AG09319 (cell line): ENCODE measurements at regions not wholly inside any gene's neighbourhood (a gene's known extent, or its start where the extent isn't known, plus 50 kb on each side); places are given as distances from the start of the nearest gene placed in this dataset.
"Not testable (repeated sequence)": the region's sequence is repeated elsewhere in the genome, so short reads cannot be mapped to it uniquely, and the experiment has no call there.

Experiments used
- DNase-seq: peaks from one replicate; pipeline ENCODE4 v3.0.0-alpha.2; 2010; ENCODE audit warnings: low read depth; ENCODE audit errors: extremely low read depth
- TF ChIP-seq, protein P1 (sequence below): IDR thresholded peaks from 2 replicates; pipeline ENCODE4 v1.5.1; 2011; ENCODE audit warnings: low read depth, mild to moderate bottlenecking, inconsistent platforms, low read length, moderate library complexity

DNA sequence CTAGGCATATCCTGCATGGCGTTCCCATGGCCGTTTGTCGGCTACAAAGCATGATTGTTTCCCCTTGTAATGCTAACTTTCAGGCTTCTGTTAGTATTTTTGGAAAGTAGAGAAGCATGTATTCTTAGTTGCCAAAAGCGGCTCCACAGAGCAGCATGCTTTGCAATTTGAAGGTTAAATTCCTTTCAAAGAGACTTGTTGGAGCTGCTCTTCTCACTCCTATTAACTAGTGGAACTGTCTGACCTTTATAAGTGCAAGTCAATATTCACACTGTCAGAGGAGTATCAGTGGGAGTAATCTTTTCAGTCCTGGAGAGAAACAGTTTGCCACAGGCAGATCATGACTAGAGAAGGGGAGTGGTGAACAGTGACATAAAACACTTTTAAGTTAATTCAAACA lies 656.1 kb upstream of the NOVA1 start:
- TF ChIP-seq, protein P1, sequence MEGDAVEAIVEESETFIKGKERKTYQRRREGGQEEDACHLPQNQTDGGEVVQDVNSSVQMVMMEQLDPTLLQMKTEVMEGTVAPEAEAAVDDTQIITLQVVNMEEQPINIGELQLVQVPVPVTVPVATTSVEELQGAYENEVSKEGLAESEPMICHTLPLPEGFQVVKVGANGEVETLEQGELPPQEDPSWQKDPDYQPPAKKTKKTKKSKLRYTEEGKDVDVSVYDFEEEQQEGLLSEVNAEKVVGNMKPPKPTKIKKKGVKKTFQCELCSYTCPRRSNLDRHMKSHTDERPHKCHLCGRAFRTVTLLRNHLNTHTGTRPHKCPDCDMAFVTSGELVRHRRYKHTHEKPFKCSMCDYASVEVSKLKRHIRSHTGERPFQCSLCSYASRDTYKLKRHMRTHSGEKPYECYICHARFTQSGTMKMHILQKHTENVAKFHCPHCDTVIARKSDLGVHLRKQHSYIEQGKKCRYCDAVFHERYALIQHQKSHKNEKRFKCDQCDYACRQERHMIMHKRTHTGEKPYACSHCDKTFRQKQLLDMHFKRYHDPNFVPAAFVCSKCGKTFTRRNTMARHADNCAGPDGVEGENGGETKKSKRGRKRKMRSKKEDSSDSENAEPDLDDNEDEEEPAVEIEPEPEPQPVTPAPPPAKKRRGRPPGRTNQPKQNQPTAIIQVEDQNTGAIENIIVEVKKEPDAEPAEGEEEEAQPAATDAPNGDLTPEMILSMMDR = no peak
- no peak for DNase-seq

DNA sequence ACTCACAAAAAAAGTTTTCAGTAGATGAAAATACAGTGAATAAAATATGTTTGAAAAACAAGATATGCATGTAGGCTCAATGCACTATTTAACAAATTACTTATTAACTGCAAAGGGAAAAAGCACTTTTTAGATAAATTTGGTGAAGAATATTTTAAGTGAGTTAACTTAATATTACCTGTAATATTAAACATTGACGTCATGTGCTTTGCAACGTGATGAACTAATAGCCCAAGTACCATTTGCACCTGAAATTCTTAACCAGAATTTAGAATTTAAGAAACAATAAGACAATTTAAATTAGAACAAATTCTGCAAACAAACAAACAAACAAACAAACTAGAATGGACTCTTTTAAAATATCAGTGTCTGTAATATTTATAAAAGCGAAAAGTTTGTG lies 659.0 kb upstream of the NOVA1 start:
- no peak for DNase-seq
- TF ChIP-seq, protein P1 = no peak

DNA sequence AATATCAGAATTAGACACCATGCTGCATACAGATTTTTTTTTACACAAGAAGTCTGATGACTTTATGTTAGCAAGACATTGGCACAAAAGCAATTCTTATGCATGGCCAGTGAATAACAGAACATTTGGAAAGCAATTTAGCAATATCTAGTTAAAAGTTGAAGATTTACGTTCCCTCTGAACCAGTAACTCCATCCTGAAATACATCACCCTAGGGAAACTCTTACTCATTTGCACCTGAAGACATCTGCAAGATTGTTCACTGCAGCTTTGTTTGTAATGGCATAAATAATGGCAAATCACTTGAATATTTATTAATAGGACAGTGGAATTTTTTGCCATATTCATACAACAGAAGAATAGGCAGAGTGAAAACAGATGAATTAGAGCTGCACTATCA lies 670.0 kb upstream of the NOVA1 start:
- TF ChIP-seq, protein P1 = no peak

DNA sequence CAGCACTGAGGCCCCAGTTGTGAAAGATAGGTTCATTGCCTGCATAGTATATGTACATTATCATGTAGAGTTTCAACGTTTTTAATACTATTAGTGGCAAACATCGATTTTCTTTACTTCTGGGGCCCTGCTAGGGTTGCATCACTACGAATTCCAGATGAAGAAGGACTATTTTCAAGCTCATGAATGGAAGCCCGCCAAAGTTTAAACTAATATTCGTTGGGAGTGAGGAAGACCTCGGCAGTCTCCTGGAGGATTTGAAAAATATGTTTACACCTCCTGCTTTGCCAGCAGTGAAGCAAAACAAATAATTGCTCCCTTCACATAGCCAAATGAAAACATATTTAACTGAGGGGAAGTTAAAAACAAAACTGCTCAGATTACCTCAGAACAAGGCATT lies 672.9 kb upstream of the NOVA1 start:
- DNase-seq = no peak

More for the DNA sequence above, 670.0 kb upstream of the NOVA1 start:
- DNase-seq = no peak

DNA sequence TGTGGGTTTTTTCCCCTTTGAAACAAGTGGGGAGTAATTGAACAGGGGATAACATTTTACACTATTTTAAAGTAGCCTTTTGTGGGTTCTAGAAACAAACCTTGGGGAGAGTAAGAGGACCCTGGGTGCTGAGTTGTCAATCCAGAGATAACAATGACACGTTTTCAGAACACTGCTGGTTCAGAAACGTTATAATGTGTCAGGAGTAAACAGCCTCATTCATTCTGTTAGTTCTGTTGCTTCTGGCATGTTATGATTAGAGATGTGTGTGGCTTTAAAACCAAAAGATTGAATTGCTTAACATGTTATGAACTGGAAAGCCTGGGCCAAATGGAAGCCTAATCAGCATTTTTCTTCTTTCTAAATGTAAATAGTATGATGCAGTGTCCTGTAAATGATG lies 680.5 kb upstream of the NOVA1 start:
- TF ChIP-seq, protein P1 = no peak
- no peak for DNase-seq

More for the DNA sequence above, 672.9 kb upstream of the NOVA1 start:
- TF ChIP-seq, protein P1 = no peak

DNA sequence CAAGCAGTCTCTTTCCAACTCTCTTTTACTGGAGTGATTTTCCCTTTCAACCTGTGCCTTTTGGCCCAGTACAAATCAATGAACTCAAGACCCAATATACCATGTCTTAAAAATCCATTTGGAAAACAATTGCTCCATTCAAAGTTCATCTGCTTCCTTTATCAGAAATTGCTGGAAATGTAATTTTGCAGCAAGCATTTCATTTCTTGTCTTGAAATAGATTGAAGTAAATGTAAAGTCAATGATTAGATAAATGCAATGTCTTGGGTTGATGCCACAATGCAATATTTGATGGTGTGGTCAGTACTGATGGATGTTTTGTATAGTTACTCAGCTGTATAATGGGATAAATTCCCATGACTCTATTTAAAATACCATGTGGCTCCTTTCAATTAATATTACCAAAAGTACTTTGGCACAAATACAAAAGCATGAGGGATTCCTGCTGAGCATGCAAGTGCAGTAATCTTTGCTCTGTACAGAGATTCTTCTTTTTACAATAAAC lies 707.7 kb upstream of the NOVA1 start:
- DNase-seq = no peak
- TF ChIP-seq, protein P1 = no peak

DNA sequence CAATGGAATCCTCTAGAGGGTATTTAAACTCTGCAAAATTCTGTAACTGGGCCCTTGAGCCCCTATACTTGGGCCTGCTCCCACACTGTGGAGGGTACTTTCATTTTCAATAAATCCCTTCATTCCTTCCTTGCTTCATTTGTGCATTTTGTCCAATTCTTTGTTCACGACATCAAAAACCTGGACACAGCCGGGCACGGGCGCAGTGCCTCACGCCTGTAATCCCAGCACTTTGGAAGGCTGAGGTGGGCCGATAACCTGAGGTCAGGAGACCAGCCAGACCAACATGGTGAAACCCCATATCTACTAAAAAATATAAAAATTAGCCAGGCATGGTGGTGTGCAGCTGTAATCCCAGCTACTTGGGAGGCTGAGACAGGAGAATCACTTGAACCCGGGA lies 714.9 kb upstream of the NOVA1 start:
- not testable (repeated sequence) for DNase-seq

DNA sequence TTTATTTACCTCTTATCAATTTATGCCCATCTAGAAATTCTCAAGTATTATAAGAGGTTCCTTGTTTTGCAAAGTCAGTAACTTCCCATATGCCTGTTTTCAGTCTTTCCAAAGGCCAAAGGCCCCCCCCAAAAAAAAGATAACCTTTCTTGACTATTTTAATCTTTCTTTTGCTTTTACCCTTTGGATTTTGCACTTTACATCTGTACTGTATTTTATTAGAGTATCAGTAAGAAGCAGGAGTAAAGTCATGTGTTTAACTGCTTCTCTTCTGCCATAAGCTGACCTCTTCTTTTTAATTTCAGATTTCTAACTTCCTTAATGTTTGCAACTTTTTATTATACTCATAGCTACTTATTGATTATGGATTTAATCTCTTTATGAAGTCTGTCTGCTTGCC lies 716.4 kb upstream of the NOVA1 start:
- TF ChIP-seq, protein P1 = no peak
- no peak for DNase-seq
